ENCODE measurements at regions not wholly inside any gene's neighbourhood (a gene's known extent, or its start where the extent isn't known, plus 50 kb on each side); places are given as distances from the start of the nearest gene placed in this dataset.

GRCh38 chr4:125770814-125771398 is 456.2 kb downstream of the FAT4 start:
- TF ChIP-seq CTCF (IDR thresholded peaks at IDR 0.05) (no peak), ZFX (IDR thresholded peaks at IDR 0.05; ENCODE audit: borderline replicate concordance) (no peak)

All from 22Rv1 (cell line).